ENCODE measurements at regions not wholly inside any gene's neighbourhood (a gene's known extent, or its start where the extent isn't known, plus 50 kb on each side); places are given as distances from the start of the nearest gene placed in this dataset.
A peak's percentile ranks its signal among the peaks of the same experiment; 100 is the strongest.

- Histone ChIP-seq H3K27ac (no peak overlapping the region), H3K4me3 (no peak overlapping the region), H3K36me3 (replicated peaks in 1 of 2) (no peaks in the 10 kb centered on the region), H3K27me3 (no peaks in the 10 kb centered on the region), H3K9me3 (replicated peaks in 1 of 3) (no peaks in the 10 kb centered on the region), H3K4me1 (replicated peaks in 1 of 2) (no peaks in the 10 kb centered on the region)
- intact Hi-C loops (cut with DNase I): no loop called here
- WGBS, 4 donors: 70 to 87% (median 80%) methylated on average over 3 to 6 of the region's 6 CpGs
- TF ChIP-seq POLR2A (IDR thresholded peaks at IDR 0.05): no peak
- no peak for DNase-seq
Observed at GRCh38 chr13:106036870-106037269, 498.6 kb downstream of the EFNB2 start.

- no peaks in the 10 kb centered on the region for H3K9me3 ChIP-seq (replicated peaks in 1 of 3)
- no peak for TF ChIP-seq POLR2A (IDR thresholded peaks at IDR 0.05)
- no peak for TF ChIP-seq CTCF (IDR thresholded peaks at IDR 0.05)
- H3K4me1 ChIP-seq (replicated peaks in 1 of 2): no peaks in the 10 kb centered on the region
- no peaks in the 10 kb centered on the region for H3K36me3 ChIP-seq (replicated peaks in 1 of 2)
- no peak for DNase-seq
- H3K4me3 ChIP-seq: no peak overlapping the region
- intact Hi-C loops (cut with DNase I): no loop called here
- 56 to 70% (median 59%) methylated on average over 5 to 6 of the region's 6 CpGs for WGBS, 4 donors
- no peak overlapping the region for H3K27ac ChIP-seq
- H3K27me3 ChIP-seq: no peaks in the 10 kb centered on the region
Observed at GRCh38 chr13:106034201-106034600, 501.3 kb downstream of the EFNB2 start.

- TF ChIP-seq POLR2A (IDR thresholded peaks at IDR 0.05) (no peak), CTCF (IDR thresholded peaks at IDR 0.05) (peak in 1 of 6 experiments; percentile 11)
- DNase-seq: no peak
- intact Hi-C loops (cut with DNase I): no loop called here
- no peak overlapping the region for H3K27ac ChIP-seq
- no peak overlapping the region for H3K4me3 ChIP-seq
- H3K27me3 ChIP-seq: no peaks in the 10 kb centered on the region
- H3K4me1 ChIP-seq (replicated peaks in 1 of 2): no peaks in the 10 kb centered on the region
- WGBS, 4 donors: 47 to 80% (median 62%) methylated on average over 2 of the region's 2 CpGs
- no peaks in the 10 kb centered on the region for H3K36me3 ChIP-seq (replicated peaks in 1 of 2)
- H3K9me3 ChIP-seq (replicated peaks in 1 of 3): no peaks in the 10 kb centered on the region
Observed at GRCh38 chr13:106033659-106034058, 501.8 kb downstream of the EFNB2 start.

- DNase-seq: no peak
- TF ChIP-seq POLR2A (IDR thresholded peaks at IDR 0.05) (no peak), CTCF (IDR thresholded peaks at IDR 0.05) (no peak)
- Histone ChIP-seq H3K4me3 (no peak overlapping the region), H3K4me1 (replicated peaks in 1 of 2) (no peaks in the 10 kb centered on the region), H3K36me3 (replicated peaks in 1 of 2) (no peaks in the 10 kb centered on the region), H3K27me3 (no peaks in the 10 kb centered on the region), H3K9me3 (replicated peaks in 1 of 3) (no peaks in the 10 kb centered on the region), H3K27ac (no peak overlapping the region)
- 85 to 100% (median 95%) methylated on average over 2 of the region's 2 CpGs for WGBS, 4 donors
- intact Hi-C loops (cut with DNase I): no loop called here
Observed at GRCh38 chr13:106032441-106032840, 503.0 kb downstream of the EFNB2 start.

GRCh38 chr13:106029676-106030290 is 505.7 kb downstream of the EFNB2 start:
- Histone ChIP-seq H3K4me1 (replicated peaks in 1 of 2) (no peaks in the 10 kb centered on the region), H3K27me3 (no peaks in the 10 kb centered on the region), H3K36me3 (replicated peaks in 1 of 2) (no peaks in the 10 kb centered on the region), H3K27ac (no peak overlapping the region), H3K4me3 (no peak overlapping the region), H3K9me3 (replicated peaks in 1 of 3) (no peaks in the 10 kb centered on the region)
- 36 to 51% (median 49%) methylated on average over 7 of the region's 7 CpGs for WGBS, 4 donors
- TF ChIP-seq CTCF (IDR thresholded peaks at IDR 0.05) (no peak), POLR2A (IDR thresholded peaks at IDR 0.05) (no peak)
- intact Hi-C loops (cut with DNase I): no loop called here
- no peak for DNase-seq
